ENCODE measurements at regions not wholly inside any gene's neighbourhood (a gene's known extent, or its start where the extent isn't known, plus 50 kb on each side); places are given as distances from the start of the nearest gene placed in this dataset.

- TF ChIP-seq CTCF (IDR thresholded peaks at IDR 0.05; ENCODE audit: insufficient read depth, low read length, poor library complexity, severe bottlenecking) = no peak
- H3K4me3 ChIP-seq (replicated peaks; ENCODE audit: low read depth, low read length) = no peak overlapping the region
- H3K27me3 ChIP-seq (replicated peaks; ENCODE audit: control insufficient read depth, insufficient read depth, low read length) = no peaks in the 10 kb centered on the region
- DNase-seq (ENCODE audit: extremely low read depth, insufficient read length) = no peak
- H3K36me3 ChIP-seq (ENCODE audit: control insufficient read depth, insufficient read depth, low read length) = no peaks in the 10 kb centered on the region
These were observed 67.3 kb upstream of the TSHZ3 start for GRCh38 chr19:31416548-31416947.

- no peak for DNase-seq (ENCODE audit: extremely low read depth, insufficient read length)
- Histone ChIP-seq H3K4me3 (replicated peaks; ENCODE audit: low read depth, low read length) (no peak overlapping the region), H3K36me3 (ENCODE audit: control insufficient read depth, insufficient read depth, low read length) (no peaks in the 10 kb centered on the region), H3K27me3 (replicated peaks; ENCODE audit: control insufficient read depth, insufficient read depth, low read length) (no peaks in the 10 kb centered on the region)
- TF ChIP-seq CTCF (IDR thresholded peaks at IDR 0.05; ENCODE audit: insufficient read depth, low read length, poor library complexity, severe bottlenecking) = no peak
These were observed 68.8 kb upstream of the TSHZ3 start for GRCh38 chr19:31418055-31418454.

- Histone ChIP-seq H3K4me3 (replicated peaks; ENCODE audit: low read depth, low read length) (no peak overlapping the region), H3K36me3 (ENCODE audit: control insufficient read depth, insufficient read depth, low read length) (no peaks in the 10 kb centered on the region), H3K27me3 (replicated peaks; ENCODE audit: control insufficient read depth, insufficient read depth, low read length) (no peaks in the 10 kb centered on the region)
- no peak for DNase-seq (ENCODE audit: extremely low read depth, insufficient read length)
- no peak for TF ChIP-seq CTCF (IDR thresholded peaks at IDR 0.05; ENCODE audit: insufficient read depth, low read length, poor library complexity, severe bottlenecking)
These were observed 69.6 kb upstream of the TSHZ3 start for GRCh38 chr19:31418692-31419430.

- TF ChIP-seq CTCF (IDR thresholded peaks at IDR 0.05; ENCODE audit: insufficient read depth, low read length, poor library complexity, severe bottlenecking) = no peak
- Histone ChIP-seq H3K4me3 (replicated peaks; ENCODE audit: low read depth, low read length) (no peak overlapping the region), H3K36me3 (ENCODE audit: control insufficient read depth, insufficient read depth, low read length) (no peaks in the 10 kb centered on the region), H3K27me3 (replicated peaks; ENCODE audit: control insufficient read depth, insufficient read depth, low read length) (no peaks in the 10 kb centered on the region)
- no peak for DNase-seq (ENCODE audit: extremely low read depth, insufficient read length)
These were observed 70.7 kb upstream of the TSHZ3 start for GRCh38 chr19:31419871-31420445.

GRCh38 chr19:31421082-31421481 is 71.8 kb upstream of the TSHZ3 start:
- Histone ChIP-seq H3K36me3 (ENCODE audit: control insufficient read depth, insufficient read depth, low read length) (no peaks in the 10 kb centered on the region), H3K27me3 (replicated peaks; ENCODE audit: control insufficient read depth, insufficient read depth, low read length) (no peaks in the 10 kb centered on the region), H3K4me3 (replicated peaks; ENCODE audit: low read depth, low read length) (no peak overlapping the region)
- no peak for TF ChIP-seq CTCF (IDR thresholded peaks at IDR 0.05; ENCODE audit: insufficient read depth, low read length, poor library complexity, severe bottlenecking)
- no peak for DNase-seq (ENCODE audit: extremely low read depth, insufficient read length)
